Activated T-cell treated with anti-CD3 and anti-CD28 coated beads for 48 hours (primary cell): ENCODE measurements at regions not wholly inside any gene's neighbourhood (a gene's known extent, or its start where the extent isn't known, plus 50 kb on each side); places are given as distances from the start of the nearest gene placed in this dataset.

Experiments used
- DNase-seq: peaks from one replicate; pipeline ENCODE4 v3.0.0-alpha.2; 2020; ENCODE audit warnings: low read depth

DNA sequence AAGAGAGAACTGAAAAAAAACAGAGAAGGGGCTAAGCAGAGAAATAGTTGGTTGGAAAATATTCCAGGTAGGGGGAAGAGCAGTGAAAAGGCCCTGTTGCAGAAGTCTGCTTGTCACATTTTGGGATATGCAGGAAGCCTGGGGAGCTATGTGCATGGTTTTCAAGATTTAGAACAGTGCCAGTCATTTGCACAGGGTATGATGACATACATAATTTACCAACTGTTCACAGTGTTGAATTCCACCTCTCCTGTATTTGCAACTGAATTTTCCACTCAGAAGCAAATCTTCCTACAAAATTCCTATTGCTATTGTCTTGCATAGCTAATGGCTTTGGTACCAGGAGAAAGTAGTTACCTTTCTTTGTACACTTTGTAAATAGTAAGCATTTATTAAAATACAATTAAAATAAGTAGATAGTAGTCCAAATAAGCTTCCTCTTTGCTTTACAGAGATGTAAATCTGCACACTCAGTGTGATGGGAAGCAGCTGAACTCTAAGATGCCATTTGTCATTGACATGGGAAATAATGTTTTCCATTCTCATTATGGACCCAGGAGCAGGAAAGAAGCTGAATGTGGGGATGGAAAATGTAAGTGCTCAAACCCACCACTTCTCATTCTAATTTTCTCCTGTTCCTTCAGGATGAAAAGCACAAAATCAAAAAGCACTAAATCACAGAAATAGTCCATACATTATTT, 177.4 kb downstream of the BTG1 start:
- no peak for DNase-seq

DNA sequence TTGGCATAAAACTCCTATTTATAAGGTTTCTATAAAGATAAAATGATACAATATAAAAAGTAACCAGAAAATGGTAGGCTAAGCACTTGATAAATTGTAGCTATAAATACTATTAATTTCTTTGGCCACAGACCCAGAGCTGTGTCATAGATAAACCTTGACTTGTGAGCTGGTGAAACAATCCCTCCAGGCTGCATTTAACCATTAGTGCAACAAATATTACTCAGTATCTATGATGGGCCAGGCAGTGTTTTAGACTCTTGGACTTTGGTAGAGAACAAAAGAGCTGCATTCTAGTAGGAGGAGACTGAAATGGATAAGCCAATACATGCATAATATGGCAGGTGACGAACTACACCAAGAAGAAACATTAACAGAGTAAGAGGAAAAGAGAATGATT, 178.1 kb downstream of the BTG1 start:
- no peak for DNase-seq

DNA sequence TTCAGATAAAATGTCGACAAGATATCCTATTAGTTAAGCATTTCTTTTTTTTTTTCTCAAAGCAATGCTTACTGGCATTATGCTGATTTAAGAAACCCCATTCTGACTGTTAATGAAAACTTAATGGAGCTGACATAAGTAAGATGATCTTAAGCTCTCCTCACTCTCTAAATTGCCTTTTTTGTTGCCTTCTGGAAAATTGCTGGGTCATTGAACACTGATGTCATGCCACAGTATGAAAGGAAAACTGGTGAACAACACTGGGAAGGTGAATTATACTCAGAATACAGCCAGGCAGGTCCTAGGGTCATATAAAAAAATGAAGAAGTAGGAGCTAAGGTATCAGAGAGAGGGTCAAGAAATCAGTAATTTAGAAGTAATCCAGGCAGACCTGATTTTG, 179.9 kb downstream of the BTG1 start:
- no peak for DNase-seq

DNA sequence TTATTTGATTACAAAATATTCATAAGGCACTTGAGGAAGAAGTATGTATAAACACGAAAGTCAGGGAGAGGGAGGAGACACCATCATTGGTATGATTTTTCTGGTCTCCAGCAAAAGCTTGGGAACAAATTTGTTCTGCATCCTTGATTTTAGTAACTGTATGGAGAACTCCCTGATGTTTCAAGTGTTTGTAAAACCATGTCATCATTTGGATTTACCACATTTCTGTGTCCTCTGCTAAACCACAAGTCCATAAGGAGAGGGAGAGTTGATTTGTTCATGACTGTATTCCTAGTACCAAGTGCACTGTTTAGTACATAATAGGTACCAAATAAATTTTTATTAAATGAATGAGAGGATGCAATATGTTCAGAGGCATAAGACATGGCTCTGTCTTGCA, 181.1 kb downstream of the BTG1 start:
- no peak for DNase-seq

DNA sequence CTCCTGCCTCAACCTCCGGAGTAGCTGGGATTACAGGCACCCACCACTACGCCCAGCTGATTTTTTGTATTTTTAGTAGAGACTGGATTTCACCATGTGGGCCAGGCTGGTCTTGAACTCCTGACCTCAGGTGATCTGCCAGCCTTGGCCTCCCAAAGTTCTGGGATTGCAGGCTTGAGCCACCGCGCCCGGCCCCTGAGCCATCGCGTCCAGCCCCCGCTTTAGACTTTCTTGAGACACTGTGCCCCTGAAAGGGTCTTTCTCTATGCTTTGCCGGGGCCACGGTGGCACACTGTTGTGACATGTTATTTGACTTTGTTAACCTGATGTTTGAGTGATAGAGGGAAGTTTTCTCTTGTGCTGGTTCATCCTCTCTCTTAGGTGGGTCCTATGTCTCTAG, 186.4 kb downstream of the BTG1 start:
- DNase-seq = no peak

DNA sequence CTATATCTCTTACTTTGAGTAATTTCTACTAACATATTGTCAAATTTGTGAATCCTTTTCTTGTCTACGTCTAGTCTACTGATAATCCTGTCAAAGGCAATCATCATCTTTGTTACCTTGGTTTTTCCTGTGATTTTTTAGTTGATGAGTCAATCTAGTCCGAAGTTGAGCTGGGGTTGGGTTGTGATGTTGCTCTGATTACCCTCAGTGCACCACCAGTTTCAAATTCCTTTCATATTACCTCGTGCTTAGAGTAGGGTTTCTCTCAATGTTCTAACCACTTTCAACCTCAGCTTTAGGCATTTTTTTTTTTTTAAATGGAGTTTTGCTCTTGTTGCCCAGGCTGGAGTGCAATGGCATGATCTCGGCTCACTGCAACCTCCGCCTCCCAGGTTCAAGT, 186.8 kb downstream of the BTG1 start:
- no peak for DNase-seq

DNA sequence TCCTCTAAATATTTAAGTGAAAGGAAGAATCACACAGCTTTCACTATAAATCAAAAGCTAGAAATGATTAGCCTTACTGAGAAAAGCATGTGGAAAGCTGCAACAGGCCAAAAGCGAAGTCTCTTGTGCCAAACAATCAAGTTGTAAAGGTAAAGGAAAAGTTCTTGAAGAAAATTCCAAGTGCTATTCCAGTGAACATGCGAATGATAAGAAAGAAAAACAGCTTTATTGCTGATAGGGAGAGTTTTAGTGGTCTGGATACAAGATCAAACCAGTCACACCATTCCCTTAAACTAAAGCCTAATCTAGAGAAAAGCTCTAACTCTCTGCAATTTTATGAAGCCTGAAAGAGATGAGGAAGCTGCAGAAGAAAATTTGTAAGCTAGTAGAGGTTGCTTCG, 190.9 kb downstream of the BTG1 start:
- no peak for DNase-seq

DNA sequence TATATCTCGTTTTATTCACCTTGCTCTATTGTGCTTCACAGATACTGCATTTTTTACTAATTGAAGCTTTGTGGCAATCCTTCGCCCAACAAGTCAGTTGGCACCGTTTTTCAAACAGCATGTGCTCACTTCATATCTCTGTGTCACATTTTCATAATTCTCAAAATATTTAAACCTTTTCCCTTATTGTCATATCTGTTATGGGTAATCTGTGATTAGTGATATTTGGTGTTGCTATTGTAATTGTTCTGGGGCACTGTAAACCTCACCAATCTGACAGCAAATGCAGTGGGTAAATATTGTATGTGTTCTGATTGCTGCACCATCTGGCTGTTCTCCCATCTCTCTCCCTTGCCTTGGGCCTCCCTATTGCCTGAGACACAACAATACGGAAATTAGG, 191.3 kb downstream of the BTG1 start:
- no peak for DNase-seq

DNA sequence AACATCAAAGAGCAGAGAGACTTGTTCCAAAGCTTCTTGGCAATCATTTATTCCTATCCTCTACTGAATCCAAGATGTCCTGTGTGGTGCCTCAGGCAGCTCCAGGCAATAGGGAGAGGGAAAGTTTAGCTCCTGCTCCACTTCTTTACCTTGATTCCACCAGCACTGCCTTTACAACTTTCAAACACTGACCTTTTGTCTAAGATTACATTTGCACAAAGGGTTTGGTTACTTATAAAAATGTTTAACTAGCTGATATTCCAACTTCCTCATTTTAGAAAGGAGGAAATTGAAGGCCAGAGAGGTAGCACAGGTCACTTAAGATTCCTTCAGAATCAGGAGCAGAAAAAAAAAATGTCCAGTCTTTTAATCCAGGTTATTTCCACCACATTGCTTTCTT, 192.7 kb downstream of the BTG1 start:
- DNase-seq = no peak

DNA sequence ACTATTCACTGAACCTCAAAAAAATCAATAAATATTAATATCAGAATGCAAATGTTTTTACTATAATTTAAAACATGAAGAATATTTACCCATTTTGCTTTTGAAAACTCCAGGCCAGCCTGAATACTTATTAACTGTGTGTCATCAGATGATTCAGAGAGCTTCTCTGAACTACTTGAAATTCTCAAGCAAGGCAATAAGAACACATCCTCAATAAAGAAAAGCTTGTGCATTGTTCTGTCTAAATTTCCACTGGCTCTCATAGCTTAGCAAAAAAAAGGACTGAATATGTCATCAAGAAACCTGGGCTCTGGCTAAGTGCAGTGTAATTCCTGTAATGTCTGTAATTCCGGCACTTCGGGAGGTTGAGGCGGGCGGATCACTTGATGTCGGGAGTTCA, 194.1 kb downstream of the BTG1 start:
- DNase-seq = no peak

DNA sequence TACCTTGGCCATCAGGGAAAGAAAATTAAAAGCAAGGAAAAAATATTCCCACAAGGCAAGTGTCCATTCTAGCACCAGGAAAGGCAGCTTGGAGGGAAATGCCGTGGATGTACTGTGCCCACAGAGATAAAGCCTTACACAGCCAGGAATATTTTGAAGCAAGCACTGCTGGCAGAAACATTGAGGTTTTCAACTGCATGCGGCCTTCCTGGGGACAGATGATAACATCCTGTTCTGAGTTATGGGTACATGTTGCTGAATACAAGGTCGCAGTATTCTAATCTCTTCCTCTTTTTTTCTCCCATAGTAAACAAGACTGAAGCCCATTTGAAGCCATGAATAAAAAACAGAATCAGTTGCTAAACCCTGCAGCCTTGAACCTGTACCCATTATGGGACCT, 197.1 kb downstream of the BTG1 start:
- no peak for DNase-seq

DNA sequence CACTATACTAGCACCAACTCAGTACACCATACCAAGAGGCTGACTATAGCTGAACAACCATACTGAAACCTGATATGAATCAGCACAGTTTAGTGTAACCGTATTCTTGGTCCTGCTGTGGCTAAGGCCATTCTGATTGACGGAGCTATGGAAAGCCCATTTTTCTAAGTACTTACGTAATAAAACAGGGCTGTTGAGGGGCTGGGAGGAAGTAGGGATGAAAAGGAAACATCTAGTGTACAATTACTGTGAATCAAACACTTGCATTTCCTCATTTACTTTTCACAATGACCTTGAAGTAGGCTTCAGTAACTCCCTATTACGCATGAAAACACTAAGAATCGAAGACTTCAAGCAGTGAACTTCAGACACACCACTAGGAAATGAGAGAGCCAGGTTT, 198.2 kb downstream of the BTG1 start:
- no peak for DNase-seq

DNA sequence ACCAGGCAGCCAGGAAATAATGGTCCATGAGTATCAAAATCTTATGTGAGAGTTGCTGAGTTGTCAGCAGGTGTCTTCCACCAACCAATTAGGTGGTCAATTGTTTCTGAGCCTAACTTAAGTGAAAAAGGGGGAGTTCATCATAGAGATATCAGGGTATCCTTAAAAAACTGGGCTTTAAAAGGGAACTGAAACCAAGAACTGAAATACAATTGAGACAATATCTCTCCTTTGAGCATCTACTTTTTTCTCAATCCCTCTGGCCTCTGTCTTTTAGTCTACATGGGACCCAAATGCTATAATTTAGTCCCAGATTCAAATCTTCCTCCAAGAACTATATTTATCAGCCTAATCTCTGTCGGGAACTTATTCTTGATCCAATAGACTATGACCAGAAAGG, 201.0 kb downstream of the BTG1 start:
- no peak for DNase-seq

DNA sequence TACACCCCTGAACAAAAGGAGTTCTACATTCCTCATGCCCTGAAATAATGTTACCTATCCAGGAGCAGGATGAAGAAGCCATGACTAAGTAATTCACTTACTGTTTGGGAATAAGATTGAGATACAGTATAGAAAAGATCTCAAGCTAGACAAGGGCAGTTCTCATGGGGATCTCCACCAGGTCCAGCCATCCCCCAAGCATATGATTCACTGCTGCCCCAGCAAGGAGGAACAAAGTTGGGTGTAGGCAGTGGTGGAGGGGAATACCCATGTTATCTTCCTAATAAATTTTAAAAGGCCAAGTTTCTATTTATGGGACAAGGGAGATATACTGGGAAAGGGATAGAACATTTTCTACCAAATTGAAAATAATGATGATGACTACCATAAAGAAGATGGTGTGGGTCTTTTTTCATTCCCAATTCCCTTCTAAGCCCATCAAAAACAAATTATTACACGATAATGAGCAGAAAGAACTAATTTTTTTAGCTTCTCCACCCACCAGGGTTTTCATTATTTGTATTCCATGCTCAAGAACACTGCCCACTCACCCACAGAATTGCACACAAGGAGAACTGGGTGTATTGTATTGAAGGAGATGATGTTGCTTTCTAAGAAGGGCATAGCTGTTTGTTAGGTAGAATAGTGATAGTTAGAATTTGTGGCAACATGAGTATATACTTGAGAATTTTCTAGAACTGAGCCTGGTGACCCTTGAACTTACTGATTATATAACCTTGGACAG, 204.6 kb downstream of the BTG1 start:
- DNase-seq = no peak

DNA sequence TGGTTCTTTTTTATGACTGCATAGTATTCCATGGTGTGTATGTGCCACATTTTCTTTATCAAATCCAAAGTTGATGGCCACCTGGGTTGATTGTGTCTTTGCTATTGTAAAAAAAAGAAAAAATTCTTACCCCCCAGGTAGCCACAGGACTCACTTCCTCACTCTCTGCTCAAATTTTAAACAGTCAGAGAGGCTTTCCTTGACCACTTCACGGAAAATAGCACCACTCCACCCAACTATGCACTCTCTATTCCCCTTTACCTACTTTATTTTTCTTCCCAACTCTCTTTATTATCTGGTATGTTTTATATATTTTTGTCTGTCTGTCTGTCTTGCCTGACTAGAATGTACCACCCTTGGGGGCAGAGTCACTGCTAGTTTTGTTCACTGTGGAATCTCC, 205.3 kb downstream of the BTG1 start:
- DNase-seq = no peak

DNA sequence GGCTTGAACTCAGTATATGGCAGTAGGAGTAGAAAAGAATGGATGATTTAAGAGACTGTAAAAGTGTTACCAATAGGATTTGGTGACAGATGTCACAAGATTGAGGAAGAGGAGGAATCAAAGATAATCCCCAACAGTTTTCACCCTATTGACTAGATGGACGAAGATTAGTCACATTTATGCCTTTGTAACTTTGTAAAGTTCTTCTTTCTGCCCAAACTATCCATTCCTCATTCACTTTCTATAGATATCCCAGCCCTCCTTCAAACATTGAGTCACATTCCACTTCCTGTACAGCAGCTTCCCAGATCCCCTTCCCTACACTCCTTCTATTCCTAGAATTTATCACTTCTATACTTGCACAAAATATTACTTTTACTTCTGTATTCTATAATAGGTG, 207.9 kb downstream of the BTG1 start:
- DNase-seq = no peak

DNA sequence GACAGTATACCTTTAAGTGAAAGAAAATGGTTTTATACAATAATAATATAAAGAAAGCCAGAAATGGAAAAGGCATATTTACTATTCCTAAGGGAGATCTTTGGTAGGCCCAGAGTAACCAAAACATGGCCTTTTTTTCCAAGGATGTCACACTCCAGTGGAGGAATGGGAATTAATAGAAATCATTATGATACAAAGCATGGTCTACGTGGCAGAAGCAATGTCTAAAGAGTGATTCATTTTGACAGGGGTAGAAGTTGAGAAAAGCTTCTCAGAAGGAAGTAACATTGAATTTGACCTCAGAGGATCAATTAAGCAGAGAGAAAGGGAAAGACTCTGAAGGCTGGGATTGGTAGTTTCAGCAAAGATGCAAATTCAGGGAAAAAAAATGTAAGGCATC, 208.6 kb downstream of the BTG1 start:
- DNase-seq = no peak

DNA sequence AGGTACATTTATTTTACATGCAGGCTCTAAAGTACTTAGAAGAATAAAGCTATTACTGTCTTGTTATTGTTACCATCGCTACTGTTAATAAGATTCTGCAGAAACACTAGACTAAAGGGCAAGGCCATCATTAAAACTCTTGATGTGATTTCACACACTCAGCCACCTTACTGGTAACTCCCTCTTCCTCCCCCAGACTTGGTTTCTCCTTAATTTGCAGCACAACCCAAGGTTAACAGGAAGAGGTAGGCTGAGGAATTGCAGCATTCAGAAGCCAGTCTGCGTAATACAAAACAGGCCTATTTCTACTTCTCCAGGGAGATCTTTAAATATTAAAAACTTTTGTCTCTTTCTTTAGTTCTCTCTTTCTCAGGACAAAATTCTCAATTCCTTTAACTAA, 210.3 kb downstream of the BTG1 start:
- no peak for DNase-seq

DNA sequence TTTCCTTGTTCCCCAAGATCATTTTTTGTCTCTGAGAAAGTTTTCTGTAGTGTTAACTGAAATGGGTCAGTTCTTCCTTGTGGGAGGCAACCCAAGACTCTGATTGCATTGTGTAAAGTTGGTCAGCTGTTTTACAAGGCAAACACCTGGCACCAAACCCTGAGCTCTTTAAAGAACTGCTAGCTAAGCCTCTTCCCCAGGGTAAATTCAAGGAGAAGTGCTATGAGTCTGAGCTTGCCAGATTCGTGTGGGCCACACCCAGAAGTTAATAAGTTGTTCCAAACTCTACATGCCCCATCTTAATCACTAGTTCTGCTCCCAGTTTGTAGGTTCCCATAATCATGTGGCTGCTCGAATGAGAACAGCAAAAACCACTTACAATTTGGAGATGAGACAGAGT, 214.5 kb downstream of the BTG1 start:
- no peak for DNase-seq

DNA sequence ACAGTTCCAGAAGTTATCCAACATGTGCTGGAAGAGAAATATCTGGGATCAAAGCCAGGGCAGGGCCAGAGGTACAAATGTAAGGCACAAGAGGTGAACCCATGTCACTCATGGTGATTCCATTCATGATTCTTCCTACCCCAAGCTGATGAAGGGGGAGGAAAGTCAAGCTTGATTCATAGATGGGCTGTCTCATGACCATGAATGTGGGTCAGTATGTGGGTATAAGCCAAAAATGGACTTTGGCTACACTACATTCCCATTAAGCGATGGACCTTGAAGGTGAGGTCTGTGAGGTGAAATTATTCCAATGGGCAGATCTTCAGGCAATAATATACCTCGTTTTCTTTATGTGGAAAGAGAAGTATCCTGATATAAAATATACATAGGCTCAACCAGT, 217.1 kb downstream of the BTG1 start:
- no peak for DNase-seq

DNA sequence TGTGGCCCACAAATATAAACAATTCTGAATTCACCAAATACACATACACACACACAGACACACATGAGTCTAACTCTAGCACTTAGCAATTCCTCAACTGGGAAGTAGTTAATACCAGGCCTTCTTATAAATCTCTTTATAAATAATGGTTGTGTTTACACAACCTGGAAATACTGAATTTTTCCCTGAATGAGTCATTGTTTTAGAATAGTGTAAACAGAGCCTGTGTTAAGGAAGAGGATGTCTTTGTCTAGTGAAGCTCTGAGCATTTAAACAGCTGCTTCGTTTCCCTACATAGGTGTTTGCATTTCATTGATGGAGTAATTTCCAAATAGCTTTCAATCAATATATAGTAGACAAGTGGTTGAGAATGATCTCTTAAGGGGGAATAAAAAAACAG, 218.8 kb downstream of the BTG1 start:
- no peak for DNase-seq

DNA sequence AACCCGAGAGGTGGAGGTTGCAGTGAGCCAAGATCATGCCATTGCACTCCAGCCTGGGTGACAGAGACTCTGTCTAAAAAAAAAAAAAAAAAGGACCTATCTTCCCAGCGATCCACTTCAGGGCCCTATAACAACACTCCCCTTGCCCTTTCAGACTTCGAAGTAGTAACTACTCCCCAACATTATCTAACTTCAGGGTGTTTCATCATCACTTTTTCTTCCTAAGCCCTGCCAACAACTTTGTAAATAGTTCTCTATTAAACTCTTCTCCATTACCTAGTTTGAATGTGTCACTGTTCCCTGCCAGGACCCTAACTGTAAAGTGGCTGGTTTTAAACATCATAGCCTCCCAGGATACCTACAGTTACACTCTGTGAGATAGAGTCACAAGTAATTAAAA, 220.8 kb downstream of the BTG1 start:
- no peak for DNase-seq

DNA sequence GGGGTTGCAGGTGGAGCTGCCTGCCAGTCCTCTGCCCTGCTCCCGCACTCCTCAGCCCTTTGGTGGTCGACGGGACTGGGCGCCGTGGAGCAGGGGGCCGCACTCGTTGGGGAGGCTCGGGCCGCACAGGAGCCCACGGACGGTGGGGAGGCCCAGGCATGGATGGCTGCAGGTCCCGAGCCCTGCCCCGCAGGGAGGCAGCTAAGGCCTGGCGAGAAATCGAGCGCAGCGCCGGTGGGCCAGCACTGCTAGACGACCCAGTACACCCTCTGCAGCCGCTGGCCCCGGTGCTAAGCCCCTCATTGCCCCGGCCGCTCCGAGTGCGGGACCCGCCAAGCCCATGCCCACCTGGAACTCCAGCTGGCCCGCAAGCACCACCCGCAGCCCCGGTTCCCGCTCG, 221.8 kb downstream of the BTG1 start:
- DNase-seq = no peak

DNA sequence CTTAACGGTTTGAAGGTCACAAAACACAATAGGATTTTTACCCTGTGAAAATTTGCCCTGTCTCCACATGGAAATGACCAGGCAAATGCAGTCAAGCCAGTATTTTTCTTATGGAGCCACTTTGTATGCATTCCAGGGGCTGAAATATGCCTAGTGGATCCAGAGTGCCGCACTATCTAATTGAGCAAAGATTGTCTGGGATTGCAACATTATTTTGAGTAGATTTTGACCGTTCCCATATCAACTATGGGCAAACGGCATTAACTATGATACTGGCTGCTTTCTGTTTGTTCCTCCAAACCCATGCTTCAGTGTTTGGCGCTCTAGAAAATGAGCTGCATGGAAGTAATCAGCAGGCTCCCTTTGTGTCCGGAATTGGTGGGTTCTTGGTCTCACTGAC, 223.0 kb downstream of the BTG1 start:
- no peak for DNase-seq
